Small intestine (tissue), 7 donors: ENCODE measurements at regions not wholly inside any gene's neighbourhood (a gene's known extent, or its start where the extent isn't known, plus 50 kb on each side); places are given as distances from the start of the nearest gene placed in this dataset.

Experiments
- DNase-seq, 2 donors: peaks; one replicate each; pipeline versions ENCODE4 v3.0.0 to v3.0.0-alpha.2; 2013
- FAIRE-seq: peaks from 2 replicates; lab custom pipeline; 2012; peaks lifted over from hg19 to GRCh38; lab: Jason Lieb, UNC
- H3K27ac ChIP-seq, 3 donors: one replicate each; pipeline ENCODE4 v1.5.1; 2013; ENCODE audit warnings: low read length in 2 of 3, mild to moderate bottlenecking in 2 of 3, control low read depth in 1 of 3, inconsistent platforms in 1 of 3, low read depth in 1 of 3, moderate library complexity in 1 of 3
- H3K27me3 ChIP-seq, 3 donors: one replicate each; pipeline ENCODE4 v1.6.1; 2013; ENCODE audit warnings: low read length in 3 of 3, inconsistent platforms in 1 of 3; ENCODE audit not compliant: control insufficient read depth in 3 of 3, insufficient read depth in 3 of 3
- H3K36me3 ChIP-seq, 3 donors: one replicate each; pipeline ENCODE4 v1.6.1; 2013; ENCODE audit warnings: low read length in 3 of 3, inconsistent platforms in 1 of 3, low read depth in 1 of 3, mild to moderate bottlenecking in 1 of 3, moderate library complexity in 1 of 3; ENCODE audit not compliant: control insufficient read depth in 3 of 3, insufficient read depth in 2 of 3
- H3K4me1 ChIP-seq, 3 donors: one replicate each; pipeline ENCODE4 v1.6.1; 2013; ENCODE audit warnings: low read length in 2 of 3, inconsistent platforms in 1 of 3, low read depth in 1 of 3, mild to moderate bottlenecking in 1 of 3, moderate library complexity in 1 of 3; ENCODE audit not compliant: control insufficient read depth in 3 of 3, insufficient read depth in 2 of 3
- H3K4me3 ChIP-seq, 3 donors: one replicate each; pipeline ENCODE4 v1.5.1; 2013; ENCODE audit warnings: low read length in 3 of 3, control low read depth in 1 of 3, inconsistent platforms in 1 of 3, low read depth in 1 of 3, mild to moderate bottlenecking in 1 of 3, moderate library complexity in 1 of 3
- H3K9me3 ChIP-seq, 2 donors: one replicate each; pipeline ENCODE4 v1.6.1; 2013; ENCODE audit warnings: low read depth in 1 of 2, low read length in 1 of 2; ENCODE audit not compliant: control insufficient read depth in 2 of 2, insufficient read depth in 1 of 2
- WGBS, 3 donors: extraction: QIAGEN DNeasy Blood & Tissue Kit; methylation state at CpG; one replicate each; pipeline ENCODE4 v1.1.7; 2013; 5-methylcytosine and 5-hydroxymethylcytosine counted together
- donor health status: healthy with polysubstance abuse.
- donor health status: control.
- donor health status: control.
- donor health status: Bipolar disorder and iron deficiency.
- donor health status: healthy.

GRCh38 chr10:89959433-89960110 lies 258.2 kb downstream of the KIF20B start:
- no peaks in the 10 kb centered on the region for H3K36me3 ChIP-seq
- H3K9me3 ChIP-seq = no peaks in the 10 kb centered on the region
- no peak overlapping the region for H3K27ac ChIP-seq
- no peaks in the 10 kb centered on the region for H3K4me1 ChIP-seq
- H3K4me3 ChIP-seq = no peak overlapping the region
- 41 to 63% (median 46%) methylated on average over 7 of the region's 7 CpGs for WGBS, 3 donors
- no peak for DNase-seq
- no peaks in the 10 kb centered on the region for H3K27me3 ChIP-seq
- no peak for FAIRE-seq

GRCh38 chr10:89963451-89964102 lies 262.2 kb downstream of the KIF20B start:
- Histone ChIP-seq H3K27me3 (no peaks in the 10 kb centered on the region), H3K4me3 (no peak overlapping the region), H3K36me3 (no peaks in the 10 kb centered on the region), H3K9me3 (no peaks in the 10 kb centered on the region), H3K4me1 (no peaks in the 10 kb centered on the region), H3K27ac (no peak overlapping the region)
- WGBS, 3 donors = 85 to 94% (median 91%) methylated on average over 2 of the region's 2 CpGs
- DNase-seq (no peak), FAIRE-seq (no peak)

- DNase-seq = no peak
- no peak for FAIRE-seq
- no peaks in the 10 kb centered on the region for H3K4me1 ChIP-seq
- no peak overlapping the region for H3K27ac ChIP-seq
- no peaks in the 10 kb centered on the region for H3K36me3 ChIP-seq
- WGBS, 3 donors = 63 to 75% (median 63%) methylated on average over 1 of the region's 1 CpG
- H3K27me3 ChIP-seq = no peaks in the 10 kb centered on the region
- no peaks in the 10 kb centered on the region for H3K9me3 ChIP-seq
- no peak overlapping the region for H3K4me3 ChIP-seq
Observed at GRCh38 chr10:89966211-89966610, 264.8 kb downstream of the KIF20B start.

GRCh38 chr10:89973326-89973725 lies 271.9 kb downstream of the KIF20B start:
- no peaks in the 10 kb centered on the region for H3K4me1 ChIP-seq
- no peaks in the 10 kb centered on the region for H3K9me3 ChIP-seq
- no peaks in the 10 kb centered on the region for H3K27me3 ChIP-seq
- no peaks in the 10 kb centered on the region for H3K36me3 ChIP-seq
- H3K4me3 ChIP-seq = no peak overlapping the region
- WGBS, 3 donors = 45 to 52% (median 50%) methylated on average over 2 of the region's 2 CpGs
- DNase-seq = no peak
- no peak overlapping the region for H3K27ac ChIP-seq
- FAIRE-seq = no peak

- 27 to 55% (median 35%) methylated on average over 2 of the region's 2 CpGs for WGBS, 3 donors
- DNase-seq (no peak), FAIRE-seq (no peak)
- H3K36me3 ChIP-seq = no peaks in the 10 kb centered on the region
- no peaks in the 10 kb centered on the region for H3K27me3 ChIP-seq
- H3K9me3 ChIP-seq = no peaks in the 10 kb centered on the region
- H3K4me1 ChIP-seq = no peaks in the 10 kb centered on the region
- H3K4me3 ChIP-seq = no peak overlapping the region
- no peak overlapping the region for H3K27ac ChIP-seq
Observed at GRCh38 chr10:89975071-89975470, 273.7 kb downstream of the KIF20B start.

- no peak for DNase-seq
- WGBS, 3 donors = 74 to 84% (median 81%) methylated on average over 2 of the region's 2 CpGs
- Histone ChIP-seq H3K36me3 (no peaks in the 10 kb centered on the region), H3K4me3 (no peak overlapping the region), H3K4me1 (no peaks in the 10 kb centered on the region), H3K27me3 (no peaks in the 10 kb centered on the region), H3K9me3 (no peaks in the 10 kb centered on the region), H3K27ac (no peak overlapping the region)
- FAIRE-seq = no peak
Observed at GRCh38 chr10:89975771-89976170, 274.4 kb downstream of the KIF20B start.

GRCh38 chr10:89978081-89978480 lies 276.7 kb downstream of the KIF20B start:
- Histone ChIP-seq H3K27ac (no peak overlapping the region), H3K4me3 (no peak overlapping the region), H3K36me3 (no peaks in the 10 kb centered on the region), H3K27me3 (no peaks in the 10 kb centered on the region), H3K9me3 (no peaks in the 10 kb centered on the region), H3K4me1 (no peaks in the 10 kb centered on the region)
- 42 to 65% (median 56%) methylated on average over 1 of the region's 1 CpG for WGBS, 3 donors
- DNase-seq (no peak), FAIRE-seq (no peak)

- H3K36me3 ChIP-seq = no peaks in the 10 kb centered on the region
- H3K27me3 ChIP-seq = no peaks in the 10 kb centered on the region
- H3K4me3 ChIP-seq = no peak overlapping the region
- no peak for DNase-seq
- no peaks in the 10 kb centered on the region for H3K4me1 ChIP-seq
- no peak for FAIRE-seq
- H3K9me3 ChIP-seq = no peaks in the 10 kb centered on the region
- 64 to 82% (median 79%) methylated on average over 1 of the region's 1 CpG for WGBS, 3 donors
- H3K27ac ChIP-seq = no peak overlapping the region
Observed at GRCh38 chr10:89979726-89980125, 278.3 kb downstream of the KIF20B start.
